Fibroblast of the aortic adventitia (primary cell): ENCODE measurements at regions not wholly inside any gene's neighbourhood (a gene's known extent, or its start where the extent isn't known, plus 50 kb on each side); places are given as distances from the start of the nearest gene placed in this dataset.

Source experiments
- DNase-seq: peaks from one replicate; pipeline ENCODE4 v3.0.0-alpha.2; 2010; ENCODE audit warnings: low read depth
- H3K4me3 ChIP-seq: 2 replicates; pipeline ENCODE4 v1.5.1; 2011; ENCODE audit warnings: low read depth, mild to moderate bottlenecking, control low read depth, low read length, moderate library complexity
- TF ChIP-seq, protein P1 (sequence below): IDR thresholded peaks from 2 replicates; pipeline ENCODE4 v1.5.1; 2011; ENCODE audit warnings: mild to moderate bottlenecking, low read length, control low read depth, inconsistent platforms; ENCODE audit not compliant: insufficient read depth

DNA sequence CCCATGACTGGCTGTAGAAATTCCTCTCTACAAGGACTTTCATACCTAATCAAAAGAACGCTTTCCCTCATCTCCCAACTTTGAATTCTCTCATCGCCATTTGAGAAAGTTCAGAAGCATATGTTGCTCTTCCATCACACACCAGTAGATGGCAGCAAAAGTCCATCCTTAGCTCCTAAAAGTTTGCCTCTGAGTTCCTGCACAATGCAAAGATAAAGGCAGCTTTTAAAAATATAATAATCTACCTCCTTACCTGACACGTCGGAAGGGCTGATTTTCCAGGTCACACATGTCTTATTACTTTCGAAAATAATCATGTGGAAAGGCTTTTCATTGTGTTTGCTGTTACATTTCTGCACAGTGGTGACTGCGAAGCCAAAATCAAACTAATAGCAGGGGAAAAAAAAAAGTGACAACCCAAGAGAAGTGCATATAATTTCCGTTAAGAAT lies 456.7 kb upstream of the SEL1L start:
- TF ChIP-seq, protein P1, sequence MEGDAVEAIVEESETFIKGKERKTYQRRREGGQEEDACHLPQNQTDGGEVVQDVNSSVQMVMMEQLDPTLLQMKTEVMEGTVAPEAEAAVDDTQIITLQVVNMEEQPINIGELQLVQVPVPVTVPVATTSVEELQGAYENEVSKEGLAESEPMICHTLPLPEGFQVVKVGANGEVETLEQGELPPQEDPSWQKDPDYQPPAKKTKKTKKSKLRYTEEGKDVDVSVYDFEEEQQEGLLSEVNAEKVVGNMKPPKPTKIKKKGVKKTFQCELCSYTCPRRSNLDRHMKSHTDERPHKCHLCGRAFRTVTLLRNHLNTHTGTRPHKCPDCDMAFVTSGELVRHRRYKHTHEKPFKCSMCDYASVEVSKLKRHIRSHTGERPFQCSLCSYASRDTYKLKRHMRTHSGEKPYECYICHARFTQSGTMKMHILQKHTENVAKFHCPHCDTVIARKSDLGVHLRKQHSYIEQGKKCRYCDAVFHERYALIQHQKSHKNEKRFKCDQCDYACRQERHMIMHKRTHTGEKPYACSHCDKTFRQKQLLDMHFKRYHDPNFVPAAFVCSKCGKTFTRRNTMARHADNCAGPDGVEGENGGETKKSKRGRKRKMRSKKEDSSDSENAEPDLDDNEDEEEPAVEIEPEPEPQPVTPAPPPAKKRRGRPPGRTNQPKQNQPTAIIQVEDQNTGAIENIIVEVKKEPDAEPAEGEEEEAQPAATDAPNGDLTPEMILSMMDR = peak; percentile 90
- H3K4me3 ChIP-seq = no peak overlapping the region
- DNase-seq = peak; percentile 62

DNA sequence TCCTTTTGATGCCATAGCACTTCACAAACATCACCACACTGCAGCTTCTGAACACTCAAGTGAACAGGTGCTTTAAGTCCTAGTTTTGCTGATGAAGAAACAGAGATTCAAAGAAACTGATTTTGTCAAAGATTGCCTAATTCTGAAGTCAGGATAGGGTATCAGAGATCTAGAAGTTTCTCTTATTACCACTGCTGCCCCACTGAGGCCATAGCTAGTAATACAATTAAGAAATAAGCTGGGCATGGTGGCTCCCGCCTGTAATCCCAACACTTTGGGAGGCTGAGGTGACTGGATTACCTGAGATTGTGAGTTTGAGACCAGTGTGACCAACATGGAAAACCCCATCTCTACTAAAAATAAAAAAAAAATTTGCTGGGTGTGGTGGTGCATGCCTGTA lies 458.3 kb upstream of the SEL1L start:
- TF ChIP-seq, protein P1 = no peak
- DNase-seq = no peak
- no peak overlapping the region for H3K4me3 ChIP-seq

DNA sequence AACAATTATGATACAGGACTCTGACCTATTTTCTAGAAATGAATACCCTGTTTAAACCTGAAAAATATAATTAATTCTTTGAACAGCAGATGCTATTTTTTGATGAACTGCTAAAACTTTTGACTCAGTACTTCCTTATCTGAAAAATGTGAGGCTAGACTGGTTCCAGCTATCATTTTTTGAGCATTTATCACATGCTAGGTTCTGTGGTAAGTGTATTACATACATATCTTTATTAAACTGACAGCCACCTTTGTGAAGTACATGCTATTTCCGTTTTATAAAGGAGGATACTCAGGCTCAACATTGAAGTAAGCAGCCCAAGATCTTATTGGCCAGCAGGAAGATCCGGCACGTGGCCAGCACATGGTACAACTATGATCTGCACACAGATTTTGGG lies 459.8 kb upstream of the SEL1L start:
- no peak overlapping the region for H3K4me3 ChIP-seq
- no peak for DNase-seq
- TF ChIP-seq, protein P1 = no peak

DNA sequence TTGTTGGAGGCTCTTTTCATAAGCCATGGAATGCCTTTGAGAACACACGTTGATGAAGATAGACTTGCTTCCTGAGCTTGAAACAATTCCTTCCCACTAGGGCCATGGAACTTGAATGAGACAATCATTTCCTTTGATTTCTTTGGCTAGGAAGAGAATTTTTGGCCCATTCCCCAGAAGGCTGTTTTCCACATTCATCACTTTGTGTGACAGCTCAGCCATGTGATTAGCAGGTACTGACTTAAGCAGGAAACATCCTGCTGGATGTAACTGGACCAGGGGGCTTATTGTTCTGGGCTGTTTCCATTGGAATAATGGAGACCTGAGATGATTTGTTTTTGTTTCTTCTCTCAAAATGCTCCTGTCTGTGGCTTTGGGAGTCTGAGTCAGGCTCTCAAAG lies 469.8 kb upstream of the SEL1L start:
- TF ChIP-seq, protein P1 = no peak
- no peak for DNase-seq

DNA sequence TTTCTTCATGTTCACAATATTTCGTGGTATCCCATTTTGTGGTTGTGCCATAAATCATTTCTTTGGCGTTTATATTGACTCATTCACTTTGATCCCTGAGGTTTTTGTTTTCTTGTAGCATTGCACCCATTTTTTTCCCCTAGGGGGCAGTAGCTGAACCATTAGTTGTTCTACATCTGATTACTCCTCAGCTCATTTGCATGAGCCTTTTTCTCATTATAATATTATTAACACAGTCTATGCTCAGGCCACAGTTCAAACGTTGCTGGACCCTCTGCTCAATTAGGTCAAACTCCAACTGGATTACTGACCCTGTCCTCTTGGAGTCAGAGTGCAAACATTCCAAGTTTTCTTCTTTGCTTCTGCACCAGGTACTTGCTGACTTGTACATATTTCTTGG lies 475.4 kb upstream of the SEL1L start:
- TF ChIP-seq, protein P1 = no peak
- no peak overlapping the region for H3K4me3 ChIP-seq
- DNase-seq = no peak

More for the DNA sequence above, 469.8 kb upstream of the SEL1L start:
- no peak overlapping the region for H3K4me3 ChIP-seq

DNA sequence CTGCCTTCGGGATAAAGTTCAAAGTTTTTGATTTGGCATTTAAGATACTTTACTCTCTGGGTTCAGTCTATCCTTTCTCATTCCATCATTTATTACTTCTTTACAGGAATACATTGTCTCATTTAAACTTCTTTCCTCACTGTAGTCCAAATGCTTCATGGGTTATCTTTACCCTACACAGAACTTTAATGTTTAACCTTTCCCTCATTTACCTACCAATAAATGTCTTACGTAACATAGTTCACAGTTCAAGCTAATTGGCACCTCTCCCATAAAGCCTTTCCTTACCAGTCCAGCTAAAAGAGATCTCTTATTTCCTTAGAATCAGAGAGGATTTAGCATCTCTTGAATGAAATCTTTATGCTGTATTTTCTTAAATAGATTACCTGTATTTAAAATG lies 476.3 kb upstream of the SEL1L start:
- TF ChIP-seq, protein P1 = no peak
- H3K4me3 ChIP-seq = no peak overlapping the region
- DNase-seq = no peak

DNA sequence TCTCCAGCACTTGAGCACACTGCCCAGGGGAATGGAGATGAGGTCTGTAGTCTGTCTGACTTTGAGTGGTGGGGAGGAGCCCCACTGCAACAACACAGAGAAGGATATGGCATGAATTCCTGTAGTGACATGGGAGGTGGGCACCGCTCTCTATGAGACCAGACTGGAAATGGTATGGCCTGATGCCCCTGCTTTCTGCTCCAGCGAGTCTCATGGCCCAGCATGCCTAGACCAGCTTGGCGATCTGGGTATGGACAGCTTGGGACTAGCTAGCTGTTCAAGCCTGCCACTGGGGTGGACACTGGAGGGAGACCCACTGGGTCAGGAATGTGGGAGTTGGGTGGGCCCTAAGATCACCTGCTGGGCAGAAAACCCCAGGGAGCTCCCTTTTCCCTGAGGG lies 477.8 kb upstream of the SEL1L start:
- H3K4me3 ChIP-seq = no peak overlapping the region
- TF ChIP-seq, protein P1 = no peak
- DNase-seq = no peak
